HL-60 (cell line): ENCODE measurements at regions not wholly inside any gene's neighbourhood (a gene's known extent, or its start where the extent isn't known, plus 50 kb on each side); places are given as distances from the start of the nearest gene placed in this dataset.

Experiments used
- CTCF ChIP-seq: IDR thresholded peaks from one replicate; pipeline ENCODE4 v1.5.1; 2011; ENCODE audit warnings: low read length, control low read depth, inconsistent platforms; ENCODE audit not compliant: insufficient read depth
- GABPA ChIP-seq: IDR thresholded peaks from 2 replicates; pipeline ENCODE4 v1.6.1; 2012; ENCODE audit warnings: low read depth
- POLR2AphosphoS5 ChIP-seq: IDR thresholded peaks from 2 replicates; pipeline ENCODE4 v1.6.1; 2012; ENCODE audit warnings: low read depth
- REST ChIP-seq: IDR thresholded peaks from 2 replicates; pipeline ENCODE4 v1.6.1; 2012; ENCODE audit warnings: low read depth; ENCODE audit not compliant: insufficient replicate concordance

GRCh38 chr15:23913081-23913480 is 226.0 kb upstream of the NDN start:
- TF ChIP-seq POLR2AphosphoS5 (no peak), CTCF (no peak), REST (no peak), GABPA (no peak)
